PC-9 (cell line): ENCODE measurements at regions not wholly inside any gene's neighbourhood (a gene's known extent, or its start where the extent isn't known, plus 50 kb on each side); places are given as distances from the start of the nearest gene placed in this dataset.

Experiments
- BruUV-seq: library from RNA; stranded (reverse); fragments of 400-500 nt; replicated peaks from 2 replicates; lab custom pipeline; 2021; lab: Mats Ljungman, UMichigan
- CTCF ChIA-PET: fragments of 300-600 bp; sonication (Branson Sonifier 250); formaldehyde crosslinking; loops from one replicate; lab custom pipeline; 2022; ENCODE audit warnings: antibody characterized with exemption; lab: Charles Lee
- POLR2A ChIA-PET: fragments of 300-600 bp; sonication (Branson Sonifier 250); formaldehyde crosslinking; loops from one replicate; lab custom pipeline; 2022; ENCODE audit warnings: antibody characterized with exemption; ENCODE audit not compliant: unreplicated experiment; lab: Charles Lee
- DNase-seq, 2 experiments: peaks; one replicate each; pipeline versions ENCODE4 v3.0.0 to v3.0.0-alpha.2; 2015 to 2022; ENCODE audit warnings: mixed read lengths in 1 of 2
- H2AFZ ChIP-seq: fragments of 200-600 bp; sonication (generic); 2 replicates; pipeline ENCODE4 v1.8.1; 2017; ENCODE audit warnings: antibody characterized with exemption
- H3F3A ChIP-seq: fragments of 200-600 bp; sonication (generic); 2 replicates; pipeline ENCODE4 v1.8.1; 2017; ENCODE audit warnings: antibody characterized with exemption, mild to moderate bottlenecking, low read depth; ENCODE audit not compliant: insufficient read depth
- H3K27ac ChIP-seq: fragments of 200-600 bp; sonication (generic); 2 replicates; pipeline ENCODE4 v1.6.1; 2016; ENCODE audit warnings: mixed run types
- H3K27me3 ChIP-seq: fragments of 200-600 bp; sonication (generic); 2 replicates; pipeline ENCODE4 v1.6.1; 2016; ENCODE audit warnings: low read depth, mixed run types; ENCODE audit not compliant: insufficient read depth
- H3K36me3 ChIP-seq: fragments of 200-600 bp; sonication (generic); 2 replicates; pipeline ENCODE4 v1.6.1; 2016; ENCODE audit warnings: low read depth, mixed run types
- H3K4me1 ChIP-seq: fragments of 200-600 bp; sonication (generic); replicated peaks from 2 replicates; pipeline ENCODE4 v1.6.1; 2016; ENCODE audit warnings: mixed run types; ENCODE audit not compliant: insufficient read depth
- H3K4me2 ChIP-seq: fragments of 200-600 bp; sonication (generic); 2 replicates; pipeline ENCODE4 v1.6.1; 2017; ENCODE audit warnings: mixed run types
- H3K4me3 ChIP-seq: fragments of 200-600 bp; sonication (generic); 2 replicates; pipeline ENCODE4 v1.6.1; 2016; ENCODE audit warnings: mixed run types
- H3K79me2 ChIP-seq: fragments of 200-600 bp; sonication (generic); 2 replicates; pipeline ENCODE4 v1.6.1; 2017; ENCODE audit warnings: low read depth, mixed run types
- H3K9me2 ChIP-seq: fragments of 200-600 bp; sonication (generic); 2 replicates; pipeline ENCODE4 v1.8.1; 2017; ENCODE audit warnings: mild to moderate bottlenecking; ENCODE audit not compliant: insufficient read depth
- H3K9me3 ChIP-seq: fragments of 200-600 bp; sonication (generic); 2 replicates; pipeline ENCODE4 v1.8.1; 2016; ENCODE audit warnings: low read depth; ENCODE audit not compliant: insufficient read depth
- H4K20me1 ChIP-seq: fragments of 200-600 bp; sonication (generic); 2 replicates; pipeline ENCODE4 v1.8.1; 2017; ENCODE audit not compliant: insufficient read depth
- CTCF ChIP-seq: fragments of 200-600 bp; sonication (generic); conservative IDR thresholded peaks from 2 replicates; pipeline ENCODE4 v1.6.1; 2017; ENCODE audit warnings: mixed run types, antibody characterized with exemption, mild to moderate bottlenecking, moderate library complexity
- EZH2 ChIP-seq: fragments of 200-600 bp; sonication (generic); IDR thresholded peaks from 2 replicates; pipeline ENCODE4 v1.8.0; 2017; ENCODE audit warnings: antibody characterized with exemption, low read depth
- intact Hi-C: fragments of 100-400 bp; cut with micrococcal nuclease; formaldehyde crosslinking; loops from one replicate; pipeline ENCODE4 v1.10.0; 2022; ENCODE audit not compliant: unreplicated experiment

GRCh38 chr12:124496584-124496983 is 70.8 kb downstream of the NCOR2 start:
- Histone ChIP-seq H3K4me2 (no peak overlapping the region), H3K27ac (no peak overlapping the region), H3K9me2 (no peaks in the 10 kb centered on the region), H3K9me3 (no peaks in the 10 kb centered on the region), H3K4me3 (no peak overlapping the region), H3K4me1 (peaks cover under 1% of the 10 kb centered on the region; the same call in 1 of the 2 replicates), H3K36me3 (no peaks in the 10 kb centered on the region), H4K20me1 (peaks cover 76% of the 10 kb centered on the region), H3K27me3 (no peaks in the 10 kb centered on the region), H2AFZ (no peak overlapping the region), H3K79me2 (peaks cover 64% of the 10 kb centered on the region), H3F3A (no peaks in the 10 kb centered on the region)
- no peak for DNase-seq
- POLR2A ChIA-PET, result no interaction called here
- intact Hi-C loops, result no loop called here
- CTCF ChIA-PET, result no interaction called here
- no TSS peak for BruUV-seq
- TF ChIP-seq CTCF (no peak), EZH2 (no peak)

GRCh38 chr12:124495194-124495983 is 72.0 kb downstream of the NCOR2 start:
- Histone ChIP-seq H3K9me3 (no peaks in the 10 kb centered on the region), H3K27ac (no peak overlapping the region), H3K4me3 (no peak overlapping the region), H3F3A (no peaks in the 10 kb centered on the region; the same call in 1 of the 2 replicates), H3K36me3 (0 out of 2 replicates have a peak, but pooled peaks cover 4% of the 10 kb centered on the region), H3K9me2 (no peaks in the 10 kb centered on the region), H3K4me1 (peaks cover 7% of the 10 kb centered on the region), H3K4me2 (no peak overlapping the region), H2AFZ (no peak overlapping the region), H3K27me3 (no peaks in the 10 kb centered on the region), H3K79me2 (peaks cover 64% of the 10 kb centered on the region), H4K20me1 (peaks cover 82% of the 10 kb centered on the region)
- no peak for TF ChIP-seq EZH2
- no peak for TF ChIP-seq CTCF
- intact Hi-C loops, result no loop called here
- BruUV-seq, result no TSS peak
- ChIA-PET POLR2A (interaction anchor here (0.6 kb wide), 1 partner anchor 42 kb away, joined by 3 read pairs; no protein-coding TSS in a partner anchor), CTCF (no interaction called here)
- DNase-seq, result no peak

GRCh38 chr12:124494751-124495129 is 72.7 kb downstream of the NCOR2 start:
- Histone ChIP-seq H3F3A (no peaks in the 10 kb centered on the region; the same call in 1 of the 2 replicates), H4K20me1 (peaks cover 87% of the 10 kb centered on the region), H3K27ac (no peak overlapping the region), H3K79me2 (peaks cover 58% of the 10 kb centered on the region), H3K9me3 (no peaks in the 10 kb centered on the region), H3K4me2 (no peak overlapping the region), H3K4me1 (peaks cover 7% of the 10 kb centered on the region), H3K27me3 (no peaks in the 10 kb centered on the region), H3K9me2 (no peaks in the 10 kb centered on the region), H3K36me3 (0 out of 2 replicates have a peak, but pooled peaks cover 4% of the 10 kb centered on the region), H3K4me3 (no peak overlapping the region), H2AFZ (no peak overlapping the region)
- ChIA-PET POLR2A (no interaction called here), CTCF (no interaction called here)
- intact Hi-C loops, result no loop called here
- no peak for DNase-seq
- TF ChIP-seq EZH2 (no peak), CTCF (no peak)
- BruUV-seq, result no TSS peak
